ENCODE measurements at regions not wholly inside any gene's neighbourhood (a gene's known extent, or its start where the extent isn't known, plus 50 kb on each side); places are given as distances from the start of the nearest gene placed in this dataset.

DNA sequence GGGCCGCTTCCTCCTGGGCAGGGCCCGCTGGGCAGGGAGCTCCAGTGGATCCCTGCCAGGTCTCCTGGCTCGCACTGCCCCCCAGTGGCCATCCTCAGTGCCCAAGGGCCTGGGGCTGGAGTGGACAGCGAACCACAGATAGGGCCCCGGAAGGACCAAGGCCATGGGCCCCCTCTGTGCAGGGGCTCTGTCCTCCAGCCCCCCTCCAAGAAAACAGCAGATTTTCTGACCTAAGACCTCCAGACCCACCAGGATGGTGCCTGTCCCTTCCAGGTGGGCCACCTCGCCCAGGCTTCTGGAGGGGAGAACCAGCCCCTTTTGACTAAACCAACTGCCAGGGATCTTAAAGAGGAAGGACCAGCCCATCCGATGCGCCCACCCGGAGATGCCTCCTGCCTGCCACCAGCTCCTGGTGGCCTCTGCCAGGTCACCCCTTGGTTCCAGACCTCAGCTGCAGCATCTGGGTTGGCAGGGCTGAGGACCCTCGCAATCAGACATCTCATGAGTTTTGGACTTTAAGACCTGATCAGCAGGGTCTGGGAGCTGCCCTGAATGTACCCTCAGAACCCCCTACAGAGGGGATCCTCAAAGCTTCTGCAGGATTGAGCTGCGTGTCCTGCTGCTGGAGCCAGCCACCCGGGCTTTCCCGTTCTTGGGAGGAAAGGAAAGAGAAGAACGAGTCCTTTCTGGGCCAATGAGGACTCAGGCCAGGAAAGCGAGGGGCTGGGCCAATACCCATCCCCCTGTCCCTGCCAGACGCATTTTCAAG lies 325.8 kb upstream of the DIO3 start:
- H3K27ac ChIP-seq (ENCODE audit: insufficient read depth, low read depth, low read length) = no peak overlapping the region
- peak; percentile 79 to 95 for TF ChIP-seq CTCF (IDR thresholded peaks at IDR 0.05; ENCODE audit: extremely low read depth in 1 of 2, insufficient read depth in 1 of 2, low read depth in 1 of 2, low read length in 2 of 2)
- TF ChIP-seq POLR2A (IDR thresholded peaks at IDR 0.05; ENCODE audit: low read depth, low read length) = no peak
- no peaks in the 10 kb centered on the region for H3K9me3 ChIP-seq (replicated peaks; ENCODE audit: control insufficient read depth, insufficient read depth, low read length)
- H3K79me2 ChIP-seq (ENCODE audit: control insufficient read depth, insufficient read depth, low read length) = no peaks in the 10 kb centered on the region
- no peak overlapping the region for H3K9ac ChIP-seq (replicated peaks; ENCODE audit: extremely low read depth, insufficient read depth, low read length)
- BruUV-seq (replicated peaks) = no TSS peak
- no peaks in the 10 kb centered on the region for H3K36me3 ChIP-seq (ENCODE audit: control insufficient read depth in 2 of 2, extremely low read depth in 1 of 2, insufficient read depth in 2 of 2, low read length in 2 of 2)
- H3K4me3 ChIP-seq (replicated peaks in 1 of 3; ENCODE audit: insufficient read depth in 1 of 3, low read depth in 1 of 3, low read length in 3 of 3) = no peak overlapping the region
- no peaks in the 10 kb centered on the region for H3K4me1 ChIP-seq (ENCODE audit: control insufficient read depth, extremely low read depth, insufficient read depth, low read length)
- intact Hi-C loops (cut with micrococcal nuclease) (loop anchor here (1.0 to 2.0 kb wide), 6 partner anchors 65 to 572 kb away; no protein-coding TSS in a partner anchor), dilution Hi-C loops (cut with MboI; ENCODE audit: extremely low pct_ligation_motif_present, low sequenced_read_pairs) (no loop called here)
- no peaks in the 10 kb centered on the region for H3K27me3 ChIP-seq (ENCODE audit: control insufficient read depth in 2 of 2, insufficient read depth in 2 of 2, low read length in 2 of 2)
- H4K20me1 ChIP-seq (replicated peaks; ENCODE audit: control insufficient read depth, extremely low read depth, insufficient read depth, low read length) = no peaks in the 10 kb centered on the region
- CTCF ChIA-PET = interaction anchor here (0.6 to 2.6 kb wide), 40 partner anchors 9 to 852 kb away, joined by 3 to 46 read pairs (median 5); no protein-coding TSS in a partner anchor
- H3K9me1 ChIP-seq (replicated peaks; ENCODE audit: control insufficient read depth, extremely low read depth, insufficient read depth, low read length) = no peaks in the 10 kb centered on the region
- no peak overlapping the region for H2AFZ ChIP-seq (ENCODE audit: low read depth, low read length)
- H3K4me2 ChIP-seq (ENCODE audit: insufficient read depth, low read length) = no peak overlapping the region
- POLR2A ChIA-PET = no interaction called here
- FAIRE-seq (no peak), DNase-seq (ENCODE audit: low read depth, low spot score) (peak; percentile 55)

DNA sequence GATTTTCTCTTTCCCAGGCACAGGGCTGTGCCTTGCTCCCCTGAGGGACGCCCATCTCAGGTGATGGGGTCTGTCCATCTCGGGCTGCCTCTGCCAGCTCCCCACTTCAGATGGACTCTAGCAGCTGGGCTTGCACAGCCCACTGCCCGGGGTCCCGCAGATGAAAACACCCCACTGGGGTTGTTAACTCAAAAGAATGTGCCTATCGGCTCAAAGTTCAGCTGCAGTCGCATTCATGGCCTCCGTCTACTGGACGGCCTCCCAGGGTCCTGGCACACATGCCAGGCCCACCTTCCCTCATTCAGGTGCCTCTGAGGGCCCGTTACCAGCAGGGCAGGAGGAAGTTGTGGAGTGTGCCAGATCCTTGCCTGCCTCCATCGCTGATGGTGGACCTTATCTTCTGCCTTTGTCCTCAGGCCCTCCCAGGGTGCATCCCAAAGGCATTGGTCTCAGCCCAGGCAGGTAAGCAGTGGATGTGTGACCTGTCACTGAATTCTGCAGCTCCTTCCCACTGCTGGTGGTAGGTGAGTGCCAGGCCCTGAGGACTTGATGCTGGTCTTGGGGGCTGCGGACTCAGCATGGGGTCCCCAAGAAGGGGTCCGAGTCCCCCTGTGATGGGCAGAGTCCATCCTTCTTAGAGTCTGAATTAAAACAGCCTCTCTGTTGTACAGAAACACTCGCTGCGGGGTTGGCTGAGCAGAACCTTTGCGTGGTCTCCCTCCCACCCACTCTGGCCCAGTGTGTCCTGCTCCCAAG lies 324.6 kb upstream of the DIO3 start:
- TF ChIP-seq POLR2AphosphoS5 (IDR thresholded peaks at IDR 0.05; ENCODE audit: insufficient read depth, low read depth, low read length) (no peak), CTCF (IDR thresholded peaks at IDR 0.05; ENCODE audit: extremely low read depth in 1 of 2, insufficient read depth in 1 of 2, low read depth in 1 of 2, low read length in 2 of 2) (no peak), GATA2 (IDR thresholded peaks at IDR 0.05; ENCODE audit: insufficient read depth, insufficient read length, low read depth, low read length) (no peak), MYC (IDR thresholded peaks at IDR 0.05; ENCODE audit: low read depth, low read length) (no peak), POLR2A (IDR thresholded peaks at IDR 0.05; ENCODE audit: low read depth, low read length) (no peak), EZH2 (IDR thresholded peaks at IDR 0.05; ENCODE audit: borderline replicate concordance, low read depth, low read length, severe bottlenecking) (no peak)
- TF ChIP-seq, protein P1, sequence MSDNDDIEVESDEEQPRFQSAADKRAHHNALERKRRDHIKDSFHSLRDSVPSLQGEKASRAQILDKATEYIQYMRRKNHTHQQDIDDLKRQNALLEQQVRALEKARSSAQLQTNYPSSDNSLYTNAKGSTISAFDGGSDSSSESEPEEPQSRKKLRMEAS (IDR thresholded peaks at IDR 0.05; ENCODE audit: insufficient read depth, insufficient read length) = no peak
- Histone ChIP-seq H3K27ac (ENCODE audit: insufficient read depth, low read depth, low read length) (no peak overlapping the region), H4K20me1 (replicated peaks; ENCODE audit: control insufficient read depth, extremely low read depth, insufficient read depth, low read length) (no peaks in the 10 kb centered on the region), H3K79me2 (ENCODE audit: control insufficient read depth, insufficient read depth, low read length) (no peaks in the 10 kb centered on the region), H2AFZ (ENCODE audit: low read depth, low read length) (no peak overlapping the region), H3K4me2 (ENCODE audit: insufficient read depth, low read length) (no peak overlapping the region), H3K9ac (replicated peaks; ENCODE audit: extremely low read depth, insufficient read depth, low read length) (no peak overlapping the region), H3K27me3 (ENCODE audit: control insufficient read depth in 2 of 2, insufficient read depth in 2 of 2, low read length in 2 of 2) (no peaks in the 10 kb centered on the region), H3K4me3 (replicated peaks in 1 of 3; ENCODE audit: insufficient read depth in 1 of 3, low read depth in 1 of 3, low read length in 3 of 3) (no peak overlapping the region), H3K9me3 (replicated peaks; ENCODE audit: control insufficient read depth, insufficient read depth, low read length) (no peaks in the 10 kb centered on the region), H3K36me3 (ENCODE audit: control insufficient read depth in 2 of 2, extremely low read depth in 1 of 2, insufficient read depth in 2 of 2, low read length in 2 of 2) (no peaks in the 10 kb centered on the region), H3K4me1 (ENCODE audit: control insufficient read depth, extremely low read depth, insufficient read depth, low read length) (no peaks in the 10 kb centered on the region), H3K9me1 (replicated peaks; ENCODE audit: control insufficient read depth, extremely low read depth, insufficient read depth, low read length) (no peaks in the 10 kb centered on the region)
- CTCF ChIA-PET = interaction anchor here (1.0 to 2.6 kb wide), 2 partner anchors 385 to 851 kb away, joined by 3 to 46 read pairs; no protein-coding TSS in a partner anchor
- POLR2A ChIA-PET = no interaction called here
- intact Hi-C loops (cut with micrococcal nuclease) (loop anchor here (2.0 kb wide), 1 partner anchor 64 kb away; no protein-coding TSS in a partner anchor), dilution Hi-C loops (cut with MboI; ENCODE audit: extremely low pct_ligation_motif_present, low sequenced_read_pairs) (no loop called here)
- no peak for FAIRE-seq
- no peak for DNase-seq (ENCODE audit: low read depth, low spot score)
- no TSS peak for BruUV-seq (replicated peaks)

Measured in endothelial cell of umbilical vein (primary cell).